Activated T-helper 2 cell treated with anti-CD3 and anti-CD28 coated beads, Interferon-gamma antibody, Interleukin-2, Interleukin-4, amounts not matched to agents 10 μg/mL and 5 μg/mL and 100 μg/mL, durations not matched to agents 14 hours and 24 hours and 36 hours (primary cell): ENCODE measurements at regions not wholly inside any gene's neighbourhood (a gene's known extent, or its start where the extent isn't known, plus 50 kb on each side); places are given as distances from the start of the nearest gene placed in this dataset.

Source experiments
- DNase-seq: peaks from one replicate; pipeline ENCODE4 v3.0.0; 2021; ENCODE audit warnings: low spot score
- H3K27ac Mint-ChIP-seq: one replicate; pipeline ENCODE4 v1.8.0; 2021; ENCODE audit warnings: mixed read lengths
- H3K27me3 Mint-ChIP-seq: one replicate; pipeline ENCODE4 v1.8.0; 2021; ENCODE audit warnings: low read depth, mixed read lengths
- H3K36me3 Mint-ChIP-seq: one replicate; pipeline ENCODE4 v1.8.0; 2021; ENCODE audit warnings: low read depth, mixed read lengths
- H3K4me1 Mint-ChIP-seq: one replicate; pipeline ENCODE4 v1.8.0; 2021; ENCODE audit warnings: low read depth, mixed read lengths
- H3K4me3 Mint-ChIP-seq: one replicate; pipeline ENCODE4 v1.8.0; 2021; ENCODE audit warnings: low read depth, mild to moderate bottlenecking, moderate library complexity, mixed read lengths
- H3K9me3 Mint-ChIP-seq: one replicate; pipeline ENCODE4 v1.8.0; 2021; ENCODE audit warnings: mixed read lengths
- intact Hi-C: fragments of 100-400 bp; cut with micrococcal nuclease; formaldehyde crosslinking; loops from one replicate; pipeline ENCODE4 v1.15.1; 2023

GRCh38 chr13:62209529-62209928, 793.9 kb upstream of the PCDH20 start:
- no peaks in the 10 kb centered on the region for H3K36me3 Mint-ChIP-seq
- no peaks in the 10 kb centered on the region for H3K27me3 Mint-ChIP-seq
- intact Hi-C loops = no loop called here
- no peaks in the 10 kb centered on the region for H3K4me1 Mint-ChIP-seq
- no peak for DNase-seq
- peaks cover 55% of the 10 kb centered on the region for H3K9me3 Mint-ChIP-seq
- no peak overlapping the region for H3K4me3 Mint-ChIP-seq
- H3K27ac Mint-ChIP-seq = no peak overlapping the region

- Mint-ChIP-seq H3K4me1 (no peaks in the 10 kb centered on the region), H3K27ac (no peak overlapping the region), H3K4me3 (no peak overlapping the region), H3K36me3 (no peaks in the 10 kb centered on the region), H3K9me3 (peaks cover 44% of the 10 kb centered on the region), H3K27me3 (no peaks in the 10 kb centered on the region)
- intact Hi-C loops = no loop called here
- DNase-seq = no peak
Measured at GRCh38 chr13:62207388-62207787, 791.7 kb upstream of the PCDH20 start.

- no peaks in the 10 kb centered on the region for H3K4me1 Mint-ChIP-seq
Measured at GRCh38 chr13:62206165-62206564, 790.5 kb upstream of the PCDH20 start.

DNA sequence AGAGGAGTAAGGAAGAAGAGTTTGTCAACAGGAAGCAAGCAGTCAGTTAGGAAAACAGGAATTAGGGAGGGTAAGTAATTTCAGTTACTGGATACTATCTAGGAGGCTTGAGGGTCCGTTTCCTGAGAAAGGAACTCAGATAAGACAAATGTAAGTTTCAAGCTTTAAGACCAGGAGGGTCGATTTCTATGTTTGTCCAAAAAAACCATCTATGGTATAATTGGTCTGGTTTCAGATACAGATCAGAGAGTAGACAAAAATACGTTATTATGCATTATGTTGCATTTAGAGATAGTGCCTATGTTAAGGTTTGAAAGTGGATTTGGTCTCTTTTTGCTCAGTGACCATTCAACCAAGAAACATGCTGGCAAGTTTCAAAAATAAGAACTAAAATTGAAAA, 789.6 kb upstream of the PCDH20 start:
- no peaks in the 10 kb centered on the region for H3K4me1 Mint-ChIP-seq
- DNase-seq = no peak
- H3K36me3 Mint-ChIP-seq = no peaks in the 10 kb centered on the region
- peaks cover 49% of the 10 kb centered on the region for H3K9me3 Mint-ChIP-seq
- H3K27ac Mint-ChIP-seq = no peak overlapping the region
- intact Hi-C loops = no loop called here
- H3K27me3 Mint-ChIP-seq = no peaks in the 10 kb centered on the region
- H3K4me3 Mint-ChIP-seq = no peak overlapping the region

More at GRCh38 chr13:62206165-62206564, 790.5 kb upstream of the PCDH20 start:
- no peak overlapping the region for H3K27ac Mint-ChIP-seq
- no peaks in the 10 kb centered on the region for H3K27me3 Mint-ChIP-seq
- no peaks in the 10 kb centered on the region for H3K36me3 Mint-ChIP-seq
- intact Hi-C loops = no loop called here
- no peak for DNase-seq
- H3K4me3 Mint-ChIP-seq = no peak overlapping the region
- H3K9me3 Mint-ChIP-seq = peaks cover 47% of the 10 kb centered on the region

GRCh38 chr13:62194371-62194770, 778.7 kb upstream of the PCDH20 start:
- peaks cover 19% of the 10 kb centered on the region for H3K9me3 Mint-ChIP-seq
- DNase-seq = no peak
- H3K4me3 Mint-ChIP-seq = no peak overlapping the region
- no peak overlapping the region for H3K27ac Mint-ChIP-seq
- intact Hi-C loops = no loop called here
- H3K27me3 Mint-ChIP-seq = no peaks in the 10 kb centered on the region
- H3K36me3 Mint-ChIP-seq = no peaks in the 10 kb centered on the region
- no peaks in the 10 kb centered on the region for H3K4me1 Mint-ChIP-seq

- Mint-ChIP-seq H3K9me3 (peaks cover 21% of the 10 kb centered on the region), H3K4me3 (no peak overlapping the region), H3K4me1 (no peaks in the 10 kb centered on the region), H3K27ac (no peak overlapping the region), H3K27me3 (no peaks in the 10 kb centered on the region), H3K36me3 (no peaks in the 10 kb centered on the region)
- DNase-seq = no peak
- intact Hi-C loops = no loop called here
Measured at GRCh38 chr13:62193919-62194318, 778.3 kb upstream of the PCDH20 start.

- H3K4me3 Mint-ChIP-seq = no peak overlapping the region
- no peaks in the 10 kb centered on the region for H3K4me1 Mint-ChIP-seq
- intact Hi-C loops = no loop called here
- H3K27ac Mint-ChIP-seq = no peak overlapping the region
- DNase-seq = no peak
- H3K9me3 Mint-ChIP-seq = peaks cover 16% of the 10 kb centered on the region
- no peaks in the 10 kb centered on the region for H3K27me3 Mint-ChIP-seq
- H3K36me3 Mint-ChIP-seq = no peaks in the 10 kb centered on the region
Measured at GRCh38 chr13:62185631-62186255, 770.1 kb upstream of the PCDH20 start.

DNA sequence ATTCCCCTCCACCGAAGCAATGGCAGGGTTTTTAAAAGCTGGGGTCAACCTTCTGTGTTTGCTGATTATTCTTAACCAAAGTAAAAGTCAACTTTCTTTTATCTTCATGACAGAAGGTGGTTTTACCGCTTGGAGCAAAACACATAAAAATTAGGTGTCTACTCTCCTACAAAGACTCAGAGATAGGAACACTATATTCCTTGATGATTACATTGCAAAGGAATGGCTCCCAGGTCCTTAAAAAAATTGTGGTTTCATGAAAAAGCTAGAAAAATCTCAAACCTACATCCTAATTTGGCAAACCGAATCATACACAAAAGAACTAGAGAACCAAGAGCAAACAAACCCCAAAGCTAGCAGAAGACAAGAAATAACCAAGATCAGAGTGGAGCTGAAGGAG, 760.4 kb upstream of the PCDH20 start:
- H3K4me1 Mint-ChIP-seq = no peaks in the 10 kb centered on the region
- no peaks in the 10 kb centered on the region for H3K27me3 Mint-ChIP-seq
- H3K4me3 Mint-ChIP-seq = no peak overlapping the region
- peaks cover 45% of the 10 kb centered on the region for H3K9me3 Mint-ChIP-seq
- no peaks in the 10 kb centered on the region for H3K36me3 Mint-ChIP-seq
- no peak overlapping the region for H3K27ac Mint-ChIP-seq
- DNase-seq = no peak
- intact Hi-C loops = no loop called here

DNA sequence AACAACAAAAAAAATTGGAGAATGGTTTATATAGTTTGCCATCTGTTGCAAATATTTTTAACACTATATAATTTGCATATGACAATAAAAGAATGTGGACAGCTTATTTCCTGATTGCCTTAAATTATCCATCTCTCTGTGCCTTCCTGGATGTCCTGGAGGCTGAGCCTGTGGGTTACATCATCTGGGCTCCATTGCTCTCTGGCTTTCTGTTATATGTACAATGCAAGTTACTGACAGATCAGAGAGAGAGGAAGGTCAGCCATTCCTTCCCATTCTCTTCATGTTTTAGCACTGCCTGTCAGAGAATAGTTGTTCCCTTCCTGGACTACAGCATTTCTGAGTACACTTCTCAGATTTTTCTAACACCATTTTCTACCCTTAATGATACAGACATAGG, 758.3 kb upstream of the PCDH20 start:
- no peak overlapping the region for H3K27ac Mint-ChIP-seq
- no peak overlapping the region for H3K4me3 Mint-ChIP-seq
- H3K9me3 Mint-ChIP-seq = peaks cover 51% of the 10 kb centered on the region
- intact Hi-C loops = no loop called here
- no peak for DNase-seq
- H3K27me3 Mint-ChIP-seq = no peaks in the 10 kb centered on the region
- H3K4me1 Mint-ChIP-seq = no peaks in the 10 kb centered on the region
- H3K36me3 Mint-ChIP-seq = no peaks in the 10 kb centered on the region

GRCh38 chr13:62171697-62172096, 756.0 kb upstream of the PCDH20 start:
- DNase-seq = no peak
- no peaks in the 10 kb centered on the region for H3K36me3 Mint-ChIP-seq
- intact Hi-C loops = no loop called here
- peaks cover 36% of the 10 kb centered on the region for H3K9me3 Mint-ChIP-seq
- H3K4me1 Mint-ChIP-seq = no peaks in the 10 kb centered on the region
- H3K27me3 Mint-ChIP-seq = no peaks in the 10 kb centered on the region
- no peak overlapping the region for H3K27ac Mint-ChIP-seq
- H3K4me3 Mint-ChIP-seq = no peak overlapping the region

- H3K4me3 Mint-ChIP-seq = no peak overlapping the region
- no peak for DNase-seq
- H3K27me3 Mint-ChIP-seq = no peaks in the 10 kb centered on the region
- H3K4me1 Mint-ChIP-seq = no peaks in the 10 kb centered on the region
- intact Hi-C loops = no loop called here
- H3K9me3 Mint-ChIP-seq = peaks cover 31% of the 10 kb centered on the region
- H3K36me3 Mint-ChIP-seq = no peaks in the 10 kb centered on the region
- H3K27ac Mint-ChIP-seq = no peak overlapping the region
Measured at GRCh38 chr13:62168891-62169290, 753.2 kb upstream of the PCDH20 start.

DNA sequence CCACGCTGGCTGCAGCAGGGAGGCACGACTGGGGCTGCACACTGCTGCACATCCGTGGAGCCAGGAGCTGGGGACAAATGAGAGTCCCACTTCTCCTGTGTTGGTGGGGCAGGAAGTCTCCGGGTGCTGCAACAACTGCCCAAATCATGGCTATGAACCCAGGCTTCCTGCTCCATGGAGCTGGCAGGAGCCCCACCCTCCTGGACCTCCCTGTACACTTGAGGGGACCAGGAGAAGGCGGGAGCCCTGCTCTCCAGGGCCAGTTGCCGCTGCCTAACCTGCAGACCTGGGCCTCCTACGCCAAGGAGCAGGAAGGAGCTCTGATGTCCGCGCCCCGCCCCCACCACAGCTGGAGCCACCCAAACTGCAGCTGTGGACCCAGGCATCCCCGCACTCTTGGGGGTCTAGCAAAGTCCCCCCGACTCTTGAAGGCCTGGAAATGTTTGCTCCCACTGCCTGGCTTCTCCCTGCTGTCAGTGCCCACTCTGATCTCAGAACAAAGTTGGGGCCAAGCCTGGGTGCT, 752.1 kb upstream of the PCDH20 start:
- no peak for DNase-seq
- Mint-ChIP-seq H3K4me3 (no peak overlapping the region), H3K4me1 (no peaks in the 10 kb centered on the region), H3K9me3 (peaks cover 27% of the 10 kb centered on the region), H3K27ac (no peak overlapping the region), H3K27me3 (no peaks in the 10 kb centered on the region), H3K36me3 (no peaks in the 10 kb centered on the region)
- intact Hi-C loops = no loop called here

DNA sequence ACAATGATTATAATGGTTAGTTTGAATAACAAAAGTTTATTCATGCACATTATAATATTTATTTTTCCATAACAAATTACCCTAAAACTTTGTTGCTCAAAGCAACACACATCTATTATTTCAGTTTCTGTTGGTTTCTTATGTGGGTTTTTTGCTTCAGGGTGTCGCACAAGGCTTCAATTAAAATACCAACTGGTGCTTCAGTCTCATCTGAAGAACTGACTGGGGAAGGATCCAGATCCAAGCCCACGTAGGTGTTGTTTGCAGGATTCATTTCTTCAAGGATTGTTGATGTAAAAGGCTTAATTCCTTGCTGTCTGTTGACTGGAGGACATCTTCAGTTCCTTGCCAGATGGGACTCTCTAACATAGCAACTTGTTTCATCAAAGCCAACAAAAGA, 747.2 kb upstream of the PCDH20 start:
- Mint-ChIP-seq H3K27me3 (no peaks in the 10 kb centered on the region), H3K36me3 (no peaks in the 10 kb centered on the region), H3K27ac (no peak overlapping the region), H3K4me3 (no peak overlapping the region), H3K9me3 (peaks cover 22% of the 10 kb centered on the region), H3K4me1 (no peaks in the 10 kb centered on the region)
- intact Hi-C loops = no loop called here
- DNase-seq = no peak

DNA sequence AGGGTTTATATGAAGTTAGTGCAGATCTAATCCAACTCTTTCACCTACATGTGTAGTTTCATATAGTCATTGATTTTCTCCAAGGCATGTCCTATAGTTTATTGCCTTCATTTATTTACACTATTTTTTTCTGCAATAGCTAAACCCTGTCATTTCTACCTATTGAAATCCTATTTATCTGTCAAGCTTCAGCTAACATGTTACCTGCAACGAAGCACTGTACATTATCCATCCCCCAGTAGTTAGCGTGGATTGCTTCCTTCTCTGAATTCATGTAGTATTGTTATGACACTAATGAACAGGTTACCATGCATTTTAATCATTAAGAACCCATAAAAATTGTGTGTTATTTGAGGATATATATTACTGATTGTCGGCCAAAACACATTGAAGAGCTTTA, 742.9 kb upstream of the PCDH20 start:
- DNase-seq = no peak
- no peaks in the 10 kb centered on the region for H3K27me3 Mint-ChIP-seq
- H3K9me3 Mint-ChIP-seq = peaks cover 40% of the 10 kb centered on the region
- H3K36me3 Mint-ChIP-seq = no peaks in the 10 kb centered on the region
- intact Hi-C loops = no loop called here
- H3K4me3 Mint-ChIP-seq = no peak overlapping the region
- no peaks in the 10 kb centered on the region for H3K4me1 Mint-ChIP-seq
- H3K27ac Mint-ChIP-seq = no peak overlapping the region
